SK-N-MC (cell line): ENCODE measurements at regions not wholly inside any gene's neighbourhood (a gene's known extent, or its start where the extent isn't known, plus 50 kb on each side); places are given as distances from the start of the nearest gene placed in this dataset.

Experiments used
- EZH2 ChIP-seq: fragments of 200-600 bp; sonication (generic); IDR thresholded peaks from one replicate; pipeline ENCODE4 v1.6.1; 2017; ENCODE audit warnings: antibody characterized with exemption
- POLR2AphosphoS5 ChIP-seq: IDR thresholded peaks from 2 replicates; pipeline ENCODE4 v1.6.1; 2012; ENCODE audit warnings: mild to moderate bottlenecking, low read depth, low read length, borderline replicate concordance

DNA sequence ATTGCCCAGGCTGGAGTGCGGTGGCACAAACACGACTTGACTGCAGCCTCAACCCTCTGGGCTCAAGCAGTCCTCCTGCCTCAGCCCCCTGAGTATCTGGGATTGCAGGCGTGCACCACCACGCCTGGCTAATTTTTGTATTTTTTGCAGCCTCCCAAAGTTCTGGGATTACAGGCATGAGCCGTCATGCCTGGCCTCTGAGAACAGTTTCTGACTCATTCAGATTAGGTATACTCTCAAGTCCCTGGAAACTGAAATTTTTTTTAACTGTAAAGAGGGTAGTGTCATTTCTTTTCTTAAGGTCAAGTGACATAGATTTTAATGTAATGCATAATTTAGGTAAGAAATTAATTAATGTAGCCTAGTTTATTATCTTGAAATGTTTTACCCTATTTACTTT is 104.7 kb downstream of the SEPTIN7 start:
- TF ChIP-seq POLR2AphosphoS5 (no peak), EZH2 (no peak)
